Astrocyte (in vitro differentiated cells and primary cell): ENCODE measurements at regions not wholly inside any gene's neighbourhood (a gene's known extent, or its start where the extent isn't known, plus 50 kb on each side); places are given as distances from the start of the nearest gene placed in this dataset.

Experiments
- DNase-seq: peaks from one replicate; pipeline ENCODE4 v3.0.0-alpha.2; 2010; ENCODE audit warnings: low read depth
- FAIRE-seq: peaks from 2 replicates; lab custom pipeline; 2011; peaks lifted over from hg19 to GRCh38; lab: Jason Lieb, UNC
- H2AFZ ChIP-seq: 2 replicates; pipeline ENCODE4 v1.6.0; 2012; ENCODE audit warnings: low read depth, low read length, inconsistent platforms
- H3K27ac ChIP-seq: 2 replicates; pipeline ENCODE4 v1.5.1; 2011; ENCODE audit warnings: low read depth, low read length, inconsistent platforms
- H3K27me3 ChIP-seq: 2 replicates; pipeline ENCODE4 v1.6.0; 2011; ENCODE audit warnings: low read length, inconsistent platforms; ENCODE audit not compliant: insufficient read depth
- H3K36me3 ChIP-seq: 2 replicates; pipeline ENCODE4 v1.5.1; 2011; ENCODE audit warnings: low read length, inconsistent platforms; ENCODE audit not compliant: insufficient read depth
- H3K4me1 ChIP-seq: 2 replicates; pipeline ENCODE4 v1.5.1; 2011; ENCODE audit warnings: low read length, inconsistent platforms; ENCODE audit not compliant: insufficient read depth
- H3K4me2 ChIP-seq: 2 replicates; pipeline ENCODE4 v1.6.0; 2012; ENCODE audit warnings: low read length, inconsistent platforms
- H3K4me3 ChIP-seq: 2 replicates; pipeline ENCODE4 v1.5.1; 2011; ENCODE audit warnings: low read depth, mild to moderate bottlenecking, low read length, inconsistent platforms; ENCODE audit not compliant: insufficient read depth
- H3K79me2 ChIP-seq: 2 replicates; pipeline ENCODE4 v1.6.0; 2012; ENCODE audit warnings: mild to moderate bottlenecking, low read length, inconsistent platforms; ENCODE audit not compliant: insufficient read depth
- H3K9ac ChIP-seq: 2 replicates; pipeline ENCODE4 v1.6.0; 2012; ENCODE audit warnings: mild to moderate bottlenecking, low read length, inconsistent platforms
- H3K9me3 ChIP-seq: 2 replicates; pipeline ENCODE4 v1.5.1; 2012; ENCODE audit warnings: low read depth, mild to moderate bottlenecking, low read length, inconsistent platforms; ENCODE audit not compliant: insufficient read depth
- H4K20me1 ChIP-seq: 2 replicates; pipeline ENCODE4 v1.6.0; 2012; ENCODE audit warnings: low read length, inconsistent platforms; ENCODE audit not compliant: insufficient read depth
- H3K27ac Mint-ChIP-seq: one replicate; pipeline ENCODE4 v1.8.0; 2021; ENCODE audit warnings: mild to moderate bottlenecking, mixed read lengths; ENCODE audit not compliant: unreplicated experiment
- H3K27me3 Mint-ChIP-seq: one replicate; pipeline ENCODE4 v1.8.0; 2021; ENCODE audit warnings: low read depth, mixed read lengths; ENCODE audit not compliant: unreplicated experiment
- H3K36me3 Mint-ChIP-seq: one replicate; pipeline ENCODE4 v1.8.0; 2021; ENCODE audit warnings: low read depth, mixed read lengths; ENCODE audit not compliant: unreplicated experiment
- H3K4me1 Mint-ChIP-seq: one replicate; pipeline ENCODE4 v1.8.0; 2021; ENCODE audit warnings: low read depth, mixed read lengths; ENCODE audit not compliant: unreplicated experiment
- H3K4me3 Mint-ChIP-seq: one replicate; pipeline ENCODE4 v1.8.0; 2021; ENCODE audit warnings: mild to moderate bottlenecking, moderate library complexity, mixed read lengths; ENCODE audit not compliant: unreplicated experiment
- H3K9me3 Mint-ChIP-seq: one replicate; pipeline ENCODE4 v1.8.0; 2021; ENCODE audit warnings: mild to moderate bottlenecking, mixed read lengths; ENCODE audit not compliant: unreplicated experiment
- CTCF ChIP-seq: IDR thresholded peaks from 2 replicates; pipeline ENCODE4 v1.5.1; 2011; ENCODE audit warnings: low read depth, mild to moderate bottlenecking, inconsistent platforms, low read length, moderate library complexity; ENCODE audit not compliant: insufficient read depth
- EZH2 ChIP-seq: IDR thresholded peaks from 2 replicates; pipeline ENCODE4 v1.6.1; 2012; ENCODE audit warnings: mild to moderate bottlenecking, low read length, inconsistent platforms; ENCODE audit not compliant: insufficient read depth

GRCh38 chr20:54848262-54848661, 372.9 kb downstream of the DOK5 start:
- H3K9ac ChIP-seq: no peak overlapping the region
- no peak overlapping the region for H3K4me2 ChIP-seq
- no peaks in the 10 kb centered on the region for H3K9me3 ChIP-seq
- TF ChIP-seq CTCF: no peak
- no peak for TF ChIP-seq EZH2
- no peak overlapping the region for H3K4me3 ChIP-seq
- H2AFZ ChIP-seq: no peak overlapping the region
- Mint-ChIP-seq H3K9me3 (peaks cover 4% of the 10 kb centered on the region), H3K4me1 (no peaks in the 10 kb centered on the region), H3K27me3 (no peaks in the 10 kb centered on the region), H3K36me3 (no peaks in the 10 kb centered on the region), H3K27ac (no peak overlapping the region), H3K4me3 (no peak overlapping the region)
- H3K27me3 ChIP-seq: no peaks in the 10 kb centered on the region
- FAIRE-seq (no peak), DNase-seq (no peak)
- H3K4me1 ChIP-seq: no peaks in the 10 kb centered on the region
- H3K27ac ChIP-seq: no peak overlapping the region
- no peaks in the 10 kb centered on the region for H3K36me3 ChIP-seq
- H4K20me1 ChIP-seq: no peaks in the 10 kb centered on the region
- H3K79me2 ChIP-seq: no peaks in the 10 kb centered on the region

- H4K20me1 ChIP-seq: no peaks in the 10 kb centered on the region
- H3K79me2 ChIP-seq: no peaks in the 10 kb centered on the region
- no peaks in the 10 kb centered on the region for H3K27me3 ChIP-seq
- H3K9me3 ChIP-seq: no peaks in the 10 kb centered on the region
- H2AFZ ChIP-seq: no peak overlapping the region
- no peaks in the 10 kb centered on the region for H3K4me1 ChIP-seq
- no peak for TF ChIP-seq EZH2
- TF ChIP-seq CTCF: no peak
- Mint-ChIP-seq H3K27me3 (no peaks in the 10 kb centered on the region), H3K4me1 (no peaks in the 10 kb centered on the region), H3K27ac (no peak overlapping the region), H3K36me3 (no peaks in the 10 kb centered on the region), H3K9me3 (peaks cover 4% of the 10 kb centered on the region), H3K4me3 (no peak overlapping the region)
- no peaks in the 10 kb centered on the region for H3K36me3 ChIP-seq
- H3K4me2 ChIP-seq: no peak overlapping the region
- DNase-seq (no peak), FAIRE-seq (no peak)
- no peak overlapping the region for H3K9ac ChIP-seq
- no peak overlapping the region for H3K27ac ChIP-seq
- no peak overlapping the region for H3K4me3 ChIP-seq
Observed at GRCh38 chr20:54846948-54847347, 371.6 kb downstream of the DOK5 start.

DNA sequence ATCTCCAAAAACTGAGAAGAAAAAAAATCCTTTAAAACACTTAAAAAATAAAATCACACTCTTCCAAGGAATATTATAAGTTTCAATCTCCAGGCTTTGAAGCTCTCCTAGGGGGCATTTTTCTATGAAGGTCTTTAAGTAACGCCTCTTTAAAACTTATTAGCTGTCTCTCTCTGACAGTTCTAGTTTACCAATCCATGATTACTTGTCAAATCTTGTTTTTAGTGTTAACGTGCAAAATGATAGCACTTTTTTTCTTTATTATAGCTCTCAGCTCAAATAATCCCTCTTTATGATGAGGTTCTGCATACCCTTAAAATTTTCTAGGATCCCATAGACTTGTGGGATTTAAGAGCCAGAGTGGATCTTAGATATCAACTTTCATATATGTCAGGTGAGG, 369.0 kb downstream of the DOK5 start:
- no peak for FAIRE-seq
- Histone ChIP-seq H3K4me1 (no peaks in the 10 kb centered on the region), H3K27ac (no peak overlapping the region), H2AFZ (no peak overlapping the region), H3K36me3 (no peaks in the 10 kb centered on the region), H3K27me3 (no peaks in the 10 kb centered on the region), H3K4me2 (no peak overlapping the region), H3K9ac (no peak overlapping the region), H3K79me2 (no peaks in the 10 kb centered on the region), H4K20me1 (no peaks in the 10 kb centered on the region), H3K9me3 (peaks cover 2% of the 10 kb centered on the region), H3K4me3 (no peak overlapping the region)
- no peaks in the 10 kb centered on the region for H3K4me1 Mint-ChIP-seq
- no peaks in the 10 kb centered on the region for H3K36me3 Mint-ChIP-seq
- TF ChIP-seq CTCF (no peak), EZH2 (no peak)
- H3K9me3 Mint-ChIP-seq: no peaks in the 10 kb centered on the region
- no peak for DNase-seq
- no peaks in the 10 kb centered on the region for H3K27me3 Mint-ChIP-seq
- no peak overlapping the region for H3K27ac Mint-ChIP-seq
- no peak overlapping the region for H3K4me3 Mint-ChIP-seq
